GM18868 (cell line): ENCODE measurements at regions not wholly inside any gene's neighbourhood (a gene's known extent, or its start where the extent isn't known, plus 50 kb on each side); places are given as distances from the start of the nearest gene placed in this dataset.
"Not testable (repeated sequence)": the region's sequence is repeated elsewhere in the genome, so short reads cannot be mapped to it uniquely, and the experiment has no call there.

ENCODE experiments used
- ATAC-seq: cut with Tn5 transposase; IDR thresholded peaks from one replicate; pipeline ENCODE4 v1.9.1; 2021; ENCODE audit warnings: mild to moderate bottlenecking, moderate library complexity; ENCODE audit not compliant: unreplicated experiment

GRCh38 chr2:52629944-52630343, 1137.7 kb upstream of the CHAC2 start:
- ATAC-seq: no peak

- no peak for ATAC-seq
Measured at GRCh38 chr2:52629531-52629930, 1138.1 kb upstream of the CHAC2 start.

- no peak for ATAC-seq
Measured at GRCh38 chr2:52622266-52622665, 1145.3 kb upstream of the CHAC2 start.

GRCh38 chr2:52613064-52613463, 1154.5 kb upstream of the CHAC2 start:
- ATAC-seq: no peak

GRCh38 chr2:52611759-52612158, 1155.8 kb upstream of the CHAC2 start:
- ATAC-seq: no peak

- no peak for ATAC-seq
Measured at GRCh38 chr2:52608030-52608429, 1159.6 kb upstream of the CHAC2 start.

GRCh38 chr2:52597346-52597745, 1170.3 kb upstream of the CHAC2 start:
- ATAC-seq: no peak

- no peak for ATAC-seq
Measured at GRCh38 chr2:52594026-52594425, 1173.6 kb upstream of the CHAC2 start.

GRCh38 chr2:52584071-52584470, 1183.5 kb upstream of the CHAC2 start:
- not testable (repeated sequence) for ATAC-seq

GRCh38 chr2:52572469-52572894, 1195.1 kb upstream of the CHAC2 start:
- ATAC-seq: no peak

- no peak for ATAC-seq
Measured at GRCh38 chr2:52571380-52572347, 1195.9 kb upstream of the CHAC2 start.

GRCh38 chr2:52570716-52571115, 1196.9 kb upstream of the CHAC2 start:
- no peak for ATAC-seq

- ATAC-seq: no peak
Measured at GRCh38 chr2:52563151-52563550, 1204.5 kb upstream of the CHAC2 start.

GRCh38 chr2:52558265-52558664, 1209.3 kb upstream of the CHAC2 start:
- no peak for ATAC-seq

GRCh38 chr2:52542297-52542696, 1225.3 kb upstream of the CHAC2 start:
- no peak for ATAC-seq

- no peak for ATAC-seq
Measured at GRCh38 chr2:52539026-52539970, 1228.3 kb upstream of the CHAC2 start.

- ATAC-seq: no peak
Measured at GRCh38 chr2:52537588-52537987, 1230.0 kb upstream of the CHAC2 start.

- no peak for ATAC-seq
Measured at GRCh38 chr2:52536929-52537460, 1230.6 kb upstream of the CHAC2 start.

- no peak for ATAC-seq
Measured at GRCh38 chr2:52532956-52533355, 1234.6 kb upstream of the CHAC2 start.

GRCh38 chr2:52526735-52527134, 1240.9 kb upstream of the CHAC2 start:
- no peak for ATAC-seq

- no peak for ATAC-seq
Measured at GRCh38 chr2:52520644-52521043, 1247.0 kb upstream of the CHAC2 start.
